ENCODE measurements at regions not wholly inside any gene's neighbourhood (a gene's known extent, or its start where the extent isn't known, plus 50 kb on each side); places are given as distances from the start of the nearest gene placed in this dataset.
"Not testable (repeated sequence)": the region's sequence is repeated elsewhere in the genome, so short reads cannot be mapped to it uniquely, and the experiment has no call there.

DNA sequence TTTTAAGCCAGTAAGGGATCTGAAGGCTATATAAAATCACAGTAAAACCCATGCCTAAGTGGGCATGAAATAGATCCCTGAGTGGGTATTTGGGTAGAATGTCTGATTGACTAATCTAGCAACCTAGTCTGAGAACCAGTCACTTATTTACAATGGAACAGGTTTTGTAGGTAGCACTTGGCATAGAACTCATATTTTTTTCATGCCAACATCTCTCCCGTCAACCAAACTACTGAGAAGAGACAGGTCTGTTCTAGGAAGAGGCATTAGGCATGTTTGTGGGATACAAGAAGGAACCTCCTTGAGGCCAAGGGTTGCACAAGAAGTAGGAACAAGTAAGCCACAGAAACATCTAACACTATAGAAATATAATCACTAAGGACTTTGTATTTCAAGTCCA lies 840.4 kb upstream of the TENM4 start:
- intact Hi-C loops (cut with DNase I): no loop called here
- H3K9me3 ChIP-seq: no peaks in the 10 kb centered on the region
- WGBS, 2 donors: 15 to 55% methylated on average over 1 of the region's 1 CpG
- H3K27ac ChIP-seq: no peak overlapping the region
- no peaks in the 10 kb centered on the region for H3K36me3 ChIP-seq
- no peaks in the 10 kb centered on the region for H3K4me1 ChIP-seq
- no peak for DNase-seq
- H3K27me3 ChIP-seq: no peaks in the 10 kb centered on the region
- H3K4me3 ChIP-seq: no peak overlapping the region
- TF ChIP-seq POLR2A (IDR thresholded peaks at IDR 0.05): no peak
- no peak for TF ChIP-seq POLR2AphosphoS5 (IDR thresholded peaks at IDR 0.05)
- TF ChIP-seq EP300 (IDR thresholded peaks at IDR 0.05): no peak
- TF ChIP-seq, protein P1, sequence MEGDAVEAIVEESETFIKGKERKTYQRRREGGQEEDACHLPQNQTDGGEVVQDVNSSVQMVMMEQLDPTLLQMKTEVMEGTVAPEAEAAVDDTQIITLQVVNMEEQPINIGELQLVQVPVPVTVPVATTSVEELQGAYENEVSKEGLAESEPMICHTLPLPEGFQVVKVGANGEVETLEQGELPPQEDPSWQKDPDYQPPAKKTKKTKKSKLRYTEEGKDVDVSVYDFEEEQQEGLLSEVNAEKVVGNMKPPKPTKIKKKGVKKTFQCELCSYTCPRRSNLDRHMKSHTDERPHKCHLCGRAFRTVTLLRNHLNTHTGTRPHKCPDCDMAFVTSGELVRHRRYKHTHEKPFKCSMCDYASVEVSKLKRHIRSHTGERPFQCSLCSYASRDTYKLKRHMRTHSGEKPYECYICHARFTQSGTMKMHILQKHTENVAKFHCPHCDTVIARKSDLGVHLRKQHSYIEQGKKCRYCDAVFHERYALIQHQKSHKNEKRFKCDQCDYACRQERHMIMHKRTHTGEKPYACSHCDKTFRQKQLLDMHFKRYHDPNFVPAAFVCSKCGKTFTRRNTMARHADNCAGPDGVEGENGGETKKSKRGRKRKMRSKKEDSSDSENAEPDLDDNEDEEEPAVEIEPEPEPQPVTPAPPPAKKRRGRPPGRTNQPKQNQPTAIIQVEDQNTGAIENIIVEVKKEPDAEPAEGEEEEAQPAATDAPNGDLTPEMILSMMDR (IDR thresholded peaks at IDR 0.05): no peak

DNA sequence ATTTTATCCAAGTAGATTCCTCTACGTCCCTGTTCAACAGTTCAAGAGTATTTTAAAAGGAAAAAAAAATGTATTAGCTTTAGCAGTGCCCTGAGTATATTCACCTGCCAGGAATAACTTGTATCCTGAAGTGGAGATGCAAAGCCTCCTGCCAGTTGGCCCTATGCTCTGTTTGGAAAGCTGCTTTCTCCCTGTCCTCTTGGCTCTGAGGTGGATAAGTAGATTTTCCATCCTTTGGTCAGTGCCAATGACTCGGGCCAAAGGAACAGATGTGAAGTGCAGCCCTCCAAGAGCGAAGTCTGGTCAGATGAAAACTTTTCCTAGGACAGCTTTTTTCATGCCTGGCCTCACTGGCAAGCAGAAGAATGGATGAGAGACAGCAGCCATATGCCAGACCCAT lies 839.9 kb upstream of the TENM4 start:
- Histone ChIP-seq H3K4me1 (no peaks in the 10 kb centered on the region), H3K4me3 (no peak overlapping the region), H3K27me3 (no peaks in the 10 kb centered on the region), H3K27ac (no peak overlapping the region), H3K36me3 (no peaks in the 10 kb centered on the region), H3K9me3 (no peaks in the 10 kb centered on the region)
- no peak for DNase-seq
- WGBS, 2 donors: 73 to 86% methylated on average over 3 of the region's 3 CpGs
- intact Hi-C loops (cut with DNase I): no loop called here
- no peak for TF ChIP-seq POLR2A (IDR thresholded peaks at IDR 0.05)
- TF ChIP-seq, protein P1 (IDR thresholded peaks at IDR 0.05): no peak
- no peak for TF ChIP-seq EP300 (IDR thresholded peaks at IDR 0.05)
- no peak for TF ChIP-seq POLR2AphosphoS5 (IDR thresholded peaks at IDR 0.05)

DNA sequence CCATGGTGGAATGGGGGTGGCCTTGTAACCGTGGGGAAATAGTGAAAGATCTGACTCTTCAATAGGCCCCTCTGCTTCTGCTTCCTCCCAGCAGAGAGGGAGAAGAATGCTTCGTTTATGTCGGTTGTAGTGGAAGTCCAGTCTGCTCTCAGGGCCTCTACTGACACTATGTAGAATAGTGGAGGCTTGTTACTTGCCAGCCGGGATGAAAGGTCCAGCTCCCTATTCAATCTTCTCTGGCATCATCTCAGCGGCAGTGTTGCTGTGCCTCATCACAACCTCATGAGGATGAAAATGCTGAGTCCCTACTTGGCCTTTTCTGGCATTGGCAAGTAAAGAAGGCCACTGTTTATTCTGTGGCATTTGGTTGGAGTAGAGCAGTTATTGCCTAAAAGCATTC lies 820.9 kb upstream of the TENM4 start:
- Histone ChIP-seq H3K36me3 (no peaks in the 10 kb centered on the region), H3K9me3 (no peaks in the 10 kb centered on the region), H3K4me3 (no peak overlapping the region), H3K27ac (no peak overlapping the region), H3K27me3 (no peaks in the 10 kb centered on the region), H3K4me1 (no peaks in the 10 kb centered on the region)
- DNase-seq: no peak
- WGBS, 2 donors: 87 to 89% methylated on average over 5 of the region's 5 CpGs
- intact Hi-C loops (cut with DNase I): no loop called here
- TF ChIP-seq, protein P1 (IDR thresholded peaks at IDR 0.05): no peak
- TF ChIP-seq EP300 (IDR thresholded peaks at IDR 0.05) (no peak), POLR2AphosphoS5 (IDR thresholded peaks at IDR 0.05) (no peak), POLR2A (IDR thresholded peaks at IDR 0.05) (no peak)

DNA sequence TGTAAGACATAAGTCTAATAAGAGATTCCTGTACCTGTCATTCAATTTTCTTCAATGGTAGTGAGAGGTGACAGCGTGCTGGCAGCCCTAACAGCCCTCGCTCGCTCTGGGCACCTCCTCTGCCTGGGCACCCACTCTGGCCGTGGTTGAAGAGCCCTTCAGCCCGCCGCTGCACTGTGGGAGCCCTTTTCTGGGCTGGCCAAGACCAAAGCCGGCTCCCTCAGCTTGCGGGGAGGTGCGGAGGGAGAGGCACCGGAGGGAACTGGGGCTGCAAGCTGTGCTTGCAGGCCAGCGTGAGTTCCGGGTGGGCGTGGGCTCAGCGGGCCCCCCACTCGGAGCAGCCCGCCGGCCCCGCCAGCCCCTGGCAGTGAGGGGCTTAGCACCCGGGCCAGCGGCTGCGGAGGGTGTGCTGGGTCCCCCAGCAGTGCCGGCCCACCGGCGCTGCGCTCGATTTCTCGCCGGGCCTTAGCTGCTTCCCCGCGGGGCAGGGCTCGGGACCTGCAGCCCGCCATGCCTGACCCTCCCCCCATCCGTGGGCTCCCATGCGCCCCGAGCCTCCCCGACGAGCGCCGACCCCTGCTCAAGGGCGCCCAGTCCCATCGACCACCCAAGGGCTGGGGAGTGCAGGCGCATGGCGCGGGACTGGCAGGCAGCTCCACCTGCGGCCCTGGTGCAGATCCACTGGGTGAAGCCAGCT lies 816.6 kb upstream of the TENM4 start:
- H3K36me3 ChIP-seq; H3K4me3 ChIP-seq; H3K4me1 ChIP-seq; intact Hi-C loops (cut with DNase I); H3K27me3 ChIP-seq; H3K27ac ChIP-seq; H3K9me3 ChIP-seq; DNase-seq: not testable (repeated sequence)
- 90 to 91% methylated on average over 45 of the region's 45 CpGs for WGBS, 2 donors

DNA sequence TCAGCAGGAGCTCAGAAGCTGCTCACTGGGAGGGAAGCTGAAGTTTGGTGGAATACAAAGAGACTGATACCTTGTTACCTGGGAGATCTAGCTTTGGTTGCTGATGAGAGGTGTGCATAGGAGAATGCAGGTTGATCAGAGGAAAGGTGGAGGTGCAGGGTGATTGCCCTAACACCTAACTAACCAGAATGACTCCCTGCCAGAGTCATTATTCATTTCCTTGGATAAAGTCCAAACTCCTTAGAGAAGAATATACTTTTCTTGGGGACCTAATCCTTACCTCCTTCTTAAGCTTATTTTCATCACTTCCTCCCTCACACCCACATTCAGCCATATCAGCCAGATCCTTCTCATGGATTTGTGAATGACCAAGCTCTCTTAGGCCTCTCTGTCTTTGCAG lies 814.2 kb upstream of the TENM4 start:
- Histone ChIP-seq H3K9me3 (no peaks in the 10 kb centered on the region), H3K27ac (no peak overlapping the region), H3K36me3 (no peaks in the 10 kb centered on the region), H3K4me1 (no peaks in the 10 kb centered on the region), H3K4me3 (no peak overlapping the region), H3K27me3 (no peaks in the 10 kb centered on the region)
- DNase-seq: no peak
- TF ChIP-seq EP300 (IDR thresholded peaks at IDR 0.05) (no peak), POLR2AphosphoS5 (IDR thresholded peaks at IDR 0.05) (no peak), POLR2A (IDR thresholded peaks at IDR 0.05) (no peak)
- TF ChIP-seq, protein P1 (IDR thresholded peaks at IDR 0.05): no peak
- intact Hi-C loops (cut with DNase I): no loop called here

Measured in sigmoid colon (tissue), 6 donors.